ENCODE measurements at regions not wholly inside any gene's neighbourhood (a gene's known extent, or its start where the extent isn't known, plus 50 kb on each side); places are given as distances from the start of the nearest gene placed in this dataset.
"Not testable (repeated sequence)": the region's sequence is repeated elsewhere in the genome, so short reads cannot be mapped to it uniquely, and the experiment has no call there.

DNA sequence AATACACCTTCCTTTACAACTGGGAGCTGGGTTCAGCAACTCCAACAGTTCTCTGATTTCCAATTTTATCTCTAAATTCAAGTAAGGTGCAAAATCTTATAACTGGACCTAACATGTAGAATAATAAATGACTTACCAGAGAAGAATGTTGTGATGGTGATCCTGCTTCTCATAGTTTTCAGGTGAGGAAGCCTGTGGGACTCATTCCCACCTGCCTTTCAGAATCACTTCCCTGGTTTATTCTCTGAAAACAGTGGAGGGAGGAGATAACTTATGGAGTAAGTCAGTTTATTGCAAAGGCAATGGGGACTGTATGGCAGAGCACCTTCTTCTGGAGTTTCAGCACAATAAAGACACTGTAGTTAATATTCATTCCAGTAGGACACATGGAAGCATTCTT lies 1188.2 kb upstream of the FAM98A start:
- no peak for DNase-seq

DNA sequence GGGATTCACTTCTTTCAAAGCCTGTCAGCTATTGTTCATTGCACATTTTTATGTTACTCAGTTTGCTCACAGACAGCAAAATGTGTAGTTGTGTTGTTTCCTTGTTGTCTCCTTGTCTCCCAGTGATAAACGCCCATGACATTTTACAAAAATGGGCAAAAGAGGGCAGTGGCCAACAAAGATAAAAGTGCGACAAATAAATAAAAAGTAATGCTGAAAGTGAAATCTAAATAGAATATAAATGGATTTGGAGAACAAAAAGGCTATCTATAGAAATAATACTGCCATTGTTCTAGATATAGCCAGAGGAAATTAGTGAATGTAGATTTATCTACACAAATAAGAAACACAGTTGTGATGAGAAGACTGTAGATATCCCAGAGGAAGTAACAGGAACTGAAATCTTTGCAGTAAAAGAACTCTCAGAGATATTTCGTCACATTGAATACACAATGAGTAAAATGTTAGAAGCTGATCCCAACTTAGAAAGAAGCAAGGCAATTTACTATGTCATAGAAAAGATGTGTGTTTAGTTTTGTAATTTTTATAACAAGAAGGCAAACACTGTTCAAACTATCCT lies 1186.2 kb upstream of the FAM98A start:
- no peak for DNase-seq

- DNase-seq = no peak
Measured at GRCh38 chr2:34784701-34785100, 1185.6 kb upstream of the FAM98A start.

- DNase-seq = not testable (repeated sequence)
Measured at GRCh38 chr2:34750742-34751141, 1151.6 kb upstream of the FAM98A start.

DNA sequence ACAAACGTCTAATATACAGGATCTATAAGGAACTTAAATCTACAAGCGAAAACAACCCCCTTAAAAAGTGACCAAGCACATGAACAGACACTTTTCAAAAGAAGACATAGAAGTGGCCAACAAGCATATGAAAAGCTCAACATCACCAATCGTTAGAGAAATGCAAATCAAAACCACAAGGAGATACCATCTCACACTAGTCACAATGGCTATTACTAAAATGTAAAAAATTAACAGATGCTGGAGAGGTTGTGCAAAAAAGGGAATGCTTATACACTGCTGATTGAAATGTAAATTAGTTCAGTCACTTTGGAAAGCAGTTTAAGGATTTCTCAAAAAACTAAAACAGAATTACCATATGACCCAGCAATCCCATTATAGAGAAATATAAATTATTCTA lies 1148.5 kb upstream of the FAM98A start:
- DNase-seq = no peak

GRCh38 chr2:34738691-34739090 lies 1139.6 kb upstream of the FAM98A start:
- DNase-seq = no peak

GRCh38 chr2:34737146-34737545 lies 1138.0 kb upstream of the FAM98A start:
- no peak for DNase-seq

DNA sequence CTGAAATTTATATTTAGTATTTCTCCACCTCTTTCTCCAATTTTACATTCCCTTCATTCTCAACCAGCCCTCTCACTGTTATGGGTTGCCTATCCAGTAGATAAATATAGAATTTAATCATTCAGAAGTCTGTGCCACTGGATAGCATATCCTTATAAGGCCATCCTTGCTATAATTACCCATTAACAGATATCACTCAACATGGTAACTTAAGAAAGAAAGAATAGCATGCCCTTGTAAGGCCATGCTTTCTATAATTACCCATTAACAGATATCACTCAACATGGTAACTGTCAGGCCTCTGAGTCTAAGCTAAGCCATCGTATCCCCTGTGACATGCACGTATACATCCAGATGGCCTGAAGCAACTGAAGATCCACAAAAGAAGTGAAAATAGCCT lies 1137.4 kb upstream of the FAM98A start:
- no peak for DNase-seq

DNA sequence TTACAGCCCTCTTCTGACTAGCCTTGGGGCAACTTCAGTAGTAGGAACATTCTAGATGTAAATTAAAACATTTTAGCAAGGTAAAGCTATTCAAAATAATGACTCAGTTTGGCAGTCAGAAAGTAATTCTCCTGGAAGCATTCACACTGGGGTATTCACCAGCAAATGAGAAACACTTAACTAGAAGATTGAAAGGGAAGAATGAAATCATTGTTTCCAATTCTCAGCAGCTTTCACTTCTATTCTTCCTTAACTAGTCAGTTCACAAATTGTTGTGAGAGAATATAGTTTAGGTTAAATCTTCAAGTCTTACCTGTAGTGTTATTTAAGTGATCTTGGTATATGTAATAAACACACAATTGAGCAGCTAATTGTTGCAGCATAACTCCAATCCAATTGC lies 1135.6 kb upstream of the FAM98A start:
- no peak for DNase-seq

DNA sequence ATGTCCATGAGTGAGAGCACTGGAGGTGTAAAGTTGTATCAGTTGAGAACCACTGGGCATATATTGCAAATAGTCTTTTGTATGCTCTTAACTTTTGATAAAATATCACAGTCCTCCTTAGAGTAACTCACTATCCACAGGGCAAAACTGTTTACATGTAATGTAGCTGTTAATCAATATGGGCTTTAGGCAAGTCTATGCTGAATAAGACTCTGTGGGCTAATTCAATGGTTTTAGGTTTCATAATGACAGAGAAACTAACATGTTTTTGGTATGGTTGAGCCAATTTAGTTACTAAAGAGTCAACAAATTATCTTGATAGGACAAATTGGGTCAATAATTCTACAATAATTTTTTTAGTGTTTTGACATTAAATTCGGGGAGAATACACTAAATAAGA lies 1134.9 kb upstream of the FAM98A start:
- no peak for DNase-seq

- DNase-seq = no peak
Measured at GRCh38 chr2:34731292-34731691, 1132.2 kb upstream of the FAM98A start.

DNA sequence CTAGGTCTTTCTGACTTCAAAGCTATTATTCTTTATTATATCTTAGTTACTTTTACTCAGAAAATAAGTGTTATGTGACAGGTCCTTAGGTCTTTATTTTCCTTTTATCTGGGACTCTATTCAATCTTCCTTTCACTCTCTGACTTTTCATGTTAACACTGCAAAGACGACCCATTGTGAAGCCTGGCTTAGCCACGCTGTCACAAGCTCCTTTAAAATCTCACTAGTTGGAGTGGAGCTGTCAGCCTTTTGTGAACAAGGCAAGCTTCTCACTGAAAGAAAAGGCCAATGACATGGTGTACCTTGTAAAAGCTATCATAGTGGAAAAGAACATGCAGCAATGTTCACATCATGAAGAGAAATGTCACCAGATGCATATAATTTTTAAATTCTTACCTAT lies 1130.7 kb upstream of the FAM98A start:
- DNase-seq = no peak

GRCh38 chr2:34724107-34724506 lies 1125.0 kb upstream of the FAM98A start:
- DNase-seq = no peak

GRCh38 chr2:34723683-34724082 lies 1124.6 kb upstream of the FAM98A start:
- no peak for DNase-seq

GRCh38 chr2:34719206-34719605 lies 1120.1 kb upstream of the FAM98A start:
- DNase-seq = no peak

- no peak for DNase-seq
Measured at GRCh38 chr2:34705551-34706247, 1106.6 kb upstream of the FAM98A start.

GRCh38 chr2:34703292-34703691 lies 1104.2 kb upstream of the FAM98A start:
- DNase-seq = no peak

GRCh38 chr2:34702391-34702790 lies 1103.3 kb upstream of the FAM98A start:
- not testable (repeated sequence) for DNase-seq

DNA sequence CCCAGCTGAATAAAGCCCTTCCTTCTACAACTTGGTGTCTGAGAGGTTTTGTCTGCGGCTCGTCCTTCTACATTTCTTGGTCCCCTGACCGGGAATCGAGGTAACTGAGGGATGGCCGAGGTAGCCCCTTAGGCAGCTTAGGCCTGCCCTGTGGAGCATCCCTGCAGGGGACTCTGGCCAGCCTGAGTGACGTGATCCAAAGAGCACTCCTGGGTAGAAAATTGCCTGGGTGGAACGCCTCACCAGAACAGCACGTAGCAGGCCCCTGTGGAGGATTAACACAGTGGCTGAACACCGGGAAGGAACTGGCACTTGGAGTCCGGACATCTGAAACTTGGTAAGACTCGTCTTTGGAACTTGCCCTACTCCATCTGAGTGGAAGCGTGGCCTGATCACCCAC lies 1078.5 kb upstream of the FAM98A start:
- not testable (repeated sequence) for DNase-seq

DNA sequence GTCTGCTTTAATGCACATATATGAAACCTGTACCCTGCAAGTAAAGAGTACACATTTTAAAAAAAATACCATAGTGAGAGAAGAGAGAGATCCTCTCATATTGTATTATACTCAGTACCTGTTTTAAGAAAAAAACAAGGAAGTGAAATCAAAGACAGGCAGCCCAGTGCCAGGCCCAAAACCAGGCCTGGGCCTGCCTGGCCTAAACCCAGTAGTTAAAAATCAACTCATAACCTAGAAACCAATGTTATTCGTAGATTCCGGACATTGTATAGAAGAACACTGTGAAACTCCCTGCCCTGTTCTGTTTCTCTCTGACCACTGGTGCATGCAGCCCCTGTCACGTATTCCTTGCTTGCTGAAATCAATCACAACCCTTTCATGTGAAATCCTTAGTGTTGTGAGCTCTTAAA lies 1078.0 kb upstream of the FAM98A start:
- DNase-seq = not testable (repeated sequence)

DNA sequence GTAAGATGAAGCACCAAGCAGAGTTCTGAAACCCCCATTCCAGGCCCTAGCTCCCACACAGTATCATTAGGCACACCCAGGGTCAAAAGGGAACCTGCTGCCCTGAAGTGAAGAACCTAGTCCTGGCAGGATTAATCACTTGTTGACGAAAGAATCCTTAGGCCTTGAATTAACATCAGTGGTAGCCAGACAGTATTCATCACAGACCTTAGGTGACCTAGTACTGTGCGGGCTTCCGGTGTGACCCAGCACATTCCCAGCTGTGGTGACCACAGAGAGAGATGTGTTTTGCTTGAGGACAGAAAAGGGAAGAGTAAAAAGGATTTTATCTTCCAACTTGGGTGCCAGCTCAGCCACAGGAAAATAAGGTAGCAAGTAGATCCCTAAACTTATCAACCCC lies 1071.4 kb upstream of the FAM98A start:
- no peak for DNase-seq

- no peak for DNase-seq
Measured at GRCh38 chr2:34666821-34667220, 1067.7 kb upstream of the FAM98A start.

DNA sequence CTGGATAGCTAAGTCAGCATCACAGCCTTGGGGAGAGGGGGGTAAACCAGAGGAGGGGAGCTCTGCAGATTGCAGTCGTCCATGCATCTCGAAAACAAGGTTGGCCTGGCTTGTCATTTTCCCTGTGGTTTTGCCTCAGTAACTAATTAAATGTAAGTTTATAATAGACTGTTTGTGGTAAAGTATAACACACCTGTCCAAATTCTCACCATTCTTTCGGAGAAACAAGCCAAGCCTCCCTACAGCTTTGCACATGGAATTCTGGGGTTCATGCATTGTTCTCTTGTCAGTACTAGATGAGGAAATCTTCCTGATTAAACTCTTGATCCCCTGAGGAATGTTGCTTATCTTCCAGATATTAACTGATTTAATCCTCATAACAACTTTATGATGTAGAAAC lies 1065.2 kb upstream of the FAM98A start:
- no peak for DNase-seq

GRCh38 chr2:34663314-34663713 lies 1064.2 kb upstream of the FAM98A start:
- DNase-seq = no peak

DNA sequence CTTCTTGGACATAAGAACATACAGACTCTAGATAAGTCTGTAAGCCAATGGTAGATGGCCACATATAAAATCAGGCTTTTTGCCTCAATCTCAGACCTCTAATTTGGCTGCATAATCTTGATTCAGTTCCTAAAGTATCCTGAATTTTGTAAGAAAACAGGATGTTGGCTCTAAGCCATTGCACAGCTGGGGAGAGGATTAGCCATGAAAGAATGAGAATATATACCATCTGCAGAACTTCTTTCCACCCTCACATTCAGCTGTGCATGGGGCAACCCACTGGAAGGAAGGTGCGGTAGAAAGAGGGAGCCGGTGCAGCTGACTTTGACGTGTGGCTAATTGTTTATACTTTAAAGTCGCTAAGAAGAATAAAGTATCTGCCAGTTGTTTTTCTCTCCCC lies 1061.6 kb upstream of the FAM98A start:
- no peak for DNase-seq
